HCT116 (cell line): ENCODE measurements at regions not wholly inside any gene's neighbourhood (a gene's known extent, or its start where the extent isn't known, plus 50 kb on each side); places are given as distances from the start of the nearest gene placed in this dataset.

ENCODE experiments used
- ATAC-seq: fragments of 200-7000 bp; cut with Tn5 transposase; 2 replicates; pipeline ENCODE4 v1.9.1; 2020; ENCODE audit warnings: mild to moderate bottlenecking, moderate library complexity
- BruUV-seq: library from RNA; stranded (reverse); fragments of 400-500 nt; replicated peaks from 2 replicates; lab custom pipeline; 2021; lab: Mats Ljungman, UMichigan
- CTCF ChIA-PET: fragments of 300-600 bp; sonication (Branson Sonifier 250); formaldehyde crosslinking; loops from one replicate; lab custom pipeline; 2021; ENCODE audit warnings: antibody characterized with exemption; lab: Charles Lee
- POLR2A ChIA-PET: fragments of 300-600, 350-600 bp; sonication (Branson Sonifier 250); formaldehyde crosslinking; loops from one replicate; lab custom pipeline; 2021; ENCODE audit warnings: antibody characterized with exemption; lab: Charles Lee
- RAD21 ChIA-PET, 2 experiments: fragments of 300-600 bp; sonication (Branson Sonifier 250); formaldehyde crosslinking; loops; one replicate each; lab custom pipeline; 2023; ENCODE audit warnings: low total read pairs in 2 of 2; ENCODE audit not compliant: uncharacterized antibody in 2 of 2, unreplicated experiment in 2 of 2, low non-redundant PET in 1 of 2; lab: Charles Lee
- DNase-seq: peaks from one replicate; pipeline ENCODE4 v3.0.0-alpha.2; 2010; ENCODE audit warnings: low read depth, low spot score
- H2AFZ ChIP-seq: fragments of 200-600 bp; shearing (Covaris generic), sonication (generic); 2 replicates; pipeline ENCODE4 v1.6.1; 2017; ENCODE audit warnings: low read depth, mixed run types, mixed read lengths, antibody characterized with exemption, low read length; ENCODE audit not compliant: poor library complexity, severe bottlenecking
- H3K27ac ChIP-seq: 2 replicates; pipeline ENCODE4 v1.5.1; 2012; ENCODE audit warnings: low read depth, low read length
- H3K27me3 ChIP-seq: fragments of 200-600 bp; sonication (generic); 2 replicates; pipeline ENCODE4 v1.6.1; 2016; ENCODE audit warnings: mixed run types, low read length, mixed read lengths; ENCODE audit not compliant: insufficient read depth
- H3K36me3 ChIP-seq, 2 experiments: fragments of 200-500 bp in 1 of 2; fragments of 200-600 bp in 1 of 2; sonication (Bioruptor generic) in 1 of 2; sonication (generic) in 1 of 2; 2 replicates each; pipeline versions ENCODE4 v1.5.1 to v1.6.1; 2014 to 2016; ENCODE audit warnings: low read length in 2 of 2, inconsistent platforms in 1 of 2, mixed read lengths in 1 of 2, mixed run types in 1 of 2; ENCODE audit not compliant: insufficient read depth in 2 of 2, control insufficient read depth in 1 of 2
- H3K4me1 ChIP-seq, 2 experiments: fragments of 200-600 bp in 1 of 2; sonication (generic) in 1 of 2; 2 replicates each; pipeline versions ENCODE4 v1.5.1 to v1.6.1; 2012 to 2017; ENCODE audit warnings: low read length in 2 of 2, inconsistent platforms in 1 of 2, mild to moderate bottlenecking in 1 of 2, mixed read lengths in 1 of 2, mixed run types in 1 of 2, moderate library complexity in 1 of 2; ENCODE audit not compliant: insufficient read depth in 2 of 2, control insufficient read depth in 1 of 2
- H3K4me2 ChIP-seq: fragments of 200-600 bp; sonication (generic); 2 replicates; pipeline ENCODE4 v1.6.1; 2017; ENCODE audit warnings: mixed run types, low read length, mixed read lengths
- H3K4me3 ChIP-seq, 2 experiments: fragments of 200-600 bp in 1 of 2; sonication (generic) in 1 of 2; replicated peaks in 1 of 2; 2 replicates each; pipeline ENCODE4 v1.5.1; 2011 to 2016; ENCODE audit warnings: low read length in 2 of 2, control low read depth in 1 of 2, low read depth in 1 of 2, mild to moderate bottlenecking in 1 of 2, mixed read lengths in 1 of 2, mixed run types in 1 of 2
- H3K79me2 ChIP-seq: fragments of 200-600 bp; sonication (generic); 2 replicates; pipeline ENCODE4 v1.6.1; 2017; ENCODE audit warnings: mild to moderate bottlenecking, mixed run types, low read length, moderate library complexity, mixed read lengths; ENCODE audit not compliant: insufficient read depth
- H3K9ac ChIP-seq: fragments of 200-600 bp; sonication (generic); 2 replicates; pipeline ENCODE4 v1.6.1; 2016; ENCODE audit warnings: low read length, mixed read lengths
- H3K9me2 ChIP-seq: fragments of 200-600 bp; sonication (generic), shearing (Covaris generic); 2 replicates; pipeline ENCODE4 v1.6.1; 2017; ENCODE audit warnings: mixed run types, mild to moderate bottlenecking, moderate library complexity; ENCODE audit not compliant: insufficient read depth
- H3K9me3 ChIP-seq, 2 experiments: fragments of 200-500 bp in 1 of 2; fragments of 200-600 bp in 1 of 2; sonication (Bioruptor generic) in 1 of 2; sonication (generic) in 1 of 2; 2 replicates each; pipeline ENCODE4 v1.6.1; 2014 to 2017; ENCODE audit warnings: low read length in 2 of 2, mixed read lengths in 2 of 2, inconsistent platforms in 1 of 2, low read depth in 1 of 2, mild to moderate bottlenecking in 1 of 2, mixed run types in 1 of 2, moderate library complexity in 1 of 2; ENCODE audit not compliant: control insufficient read depth in 1 of 2, insufficient read depth in 1 of 2
- H4K20me1 ChIP-seq: fragments of 200-600 bp; sonication (generic), shearing (Covaris generic); 2 replicates; pipeline ENCODE4 v1.6.1; 2017; ENCODE audit warnings: mixed run types, mild to moderate bottlenecking, moderate library complexity; ENCODE audit not compliant: insufficient read depth
- CTCF ChIP-seq, 3 experiments: fragments of 200-600 bp in 1 of 3; sonication (generic) in 1 of 3; IDR thresholded peaks in 2 of 3; conservative IDR thresholded peaks in 1 of 3; 2 replicates each; pipeline ENCODE4 v1.5.1; 2012 to 2017; ENCODE audit warnings: low read depth in 2 of 3, low read length in 2 of 3, antibody characterized with exemption in 1 of 3, borderline replicate concordance in 1 of 3, control low read depth in 1 of 3, mild to moderate bottlenecking in 1 of 3, mixed read lengths in 1 of 3, mixed run types in 1 of 3, moderate library complexity in 1 of 3; ENCODE audit not compliant: insufficient read depth in 1 of 3
- EGR1 ChIP-seq: IDR thresholded peaks from 2 replicates; pipeline ENCODE4 v1.6.1; 2012; ENCODE audit warnings: low read depth
- ELF1 ChIP-seq: IDR thresholded peaks from 2 replicates; pipeline ENCODE4 v1.6.1; 2012; ENCODE audit warnings: low read depth, borderline replicate concordance
- FOSL1 ChIP-seq: IDR thresholded peaks from 2 replicates; pipeline ENCODE4 v1.6.1; 2012; ENCODE audit warnings: low read depth
- JUND ChIP-seq: IDR thresholded peaks from 2 replicates; pipeline ENCODE4 v1.6.1; 2012
- MAX ChIP-seq: IDR thresholded peaks from 2 replicates; pipeline ENCODE4 v1.6.1; 2012
- POLR2A ChIP-seq: IDR thresholded peaks from 2 replicates; pipeline ENCODE4 v1.7.0; 2011; ENCODE audit warnings: borderline replicate concordance; ENCODE audit not compliant: insufficient read depth, insufficient read length; ENCODE audit errors: extremely low read depth
- POLR2AphosphoS5 ChIP-seq: IDR thresholded peaks from 2 replicates; pipeline ENCODE4 v1.6.1; 2011; ENCODE audit warnings: mild to moderate bottlenecking, low read depth, low read length, moderate library complexity
- RAD21 ChIP-seq: IDR thresholded peaks from 2 replicates; pipeline ENCODE4 v1.6.1; 2012; ENCODE audit warnings: low read depth, mild to moderate bottlenecking
- SIN3A ChIP-seq: IDR thresholded peaks from 2 replicates; pipeline ENCODE4 v1.6.1; 2012; ENCODE audit warnings: low read depth
- SRF ChIP-seq: IDR thresholded peaks from 2 replicates; pipeline ENCODE4 v1.6.1; 2012; ENCODE audit warnings: low read depth
- TCF7L2 ChIP-seq: IDR thresholded peaks from 2 replicates; pipeline ENCODE4 v1.7.0; 2011; ENCODE audit warnings: borderline replicate concordance, inconsistent platforms; ENCODE audit not compliant: insufficient read depth, insufficient read length; ENCODE audit errors: extremely low read depth
- YY1 ChIP-seq: IDR thresholded peaks from 2 replicates; pipeline ENCODE4 v1.6.1; 2011; ENCODE audit warnings: low read length, low read depth, moderate library complexity, mild to moderate bottlenecking; ENCODE audit not compliant: insufficient replicate concordance; ENCODE audit errors: extremely low read depth
- intact Hi-C: fragments of 100-400 bp; cut with micrococcal nuclease; formaldehyde crosslinking; loops from 2 replicates; pipeline ENCODE4 v1.10.0; 2022

- Histone ChIP-seq H3K4me3 (no peak overlapping the region), H3K4me2 (no peak overlapping the region), H3K9me3 (no peaks in the 10 kb centered on the region), H3K79me2 (no peaks in the 10 kb centered on the region), H3K4me1 (no peaks in the 10 kb centered on the region), H3K27me3 (peaks cover 78% of the 10 kb centered on the region), H3K27ac (no peak overlapping the region), H3K36me3 (no peaks in the 10 kb centered on the region), H3K9ac (no peak overlapping the region), H2AFZ (no peak overlapping the region), H3K9me2 (no peaks in the 10 kb centered on the region), H4K20me1 (no peaks in the 10 kb centered on the region)
- no peak for DNase-seq
- ChIA-PET RAD21 (no interaction called here), CTCF (no interaction called here), POLR2A (no interaction called here)
- no peak for ATAC-seq
- BruUV-seq, result no TSS peak
- intact Hi-C loops, result no loop called here
- TF ChIP-seq MAX (no peak), SIN3A (no peak), POLR2A (no peak), RAD21 (no peak), TCF7L2 (no peak), JUND (no peak), YY1 (no peak)
Measured at GRCh38 chr20:59448851-59449444, 148.5 kb downstream of the EDN3 start.

- Histone ChIP-seq H3K27me3 (peaks cover 56% of the 10 kb centered on the region), H3K9me3 (no peaks in the 10 kb centered on the region), H3K4me3 (no peak overlapping the region), H3K9ac (no peak overlapping the region), H3K9me2 (no peaks in the 10 kb centered on the region), H2AFZ (no peak overlapping the region), H3K79me2 (no peaks in the 10 kb centered on the region)
- DNase-seq (no peak), ATAC-seq (no peak)
- CTCF ChIA-PET, result no interaction called here
- intact Hi-C loops, result loop anchor here (10.0 kb wide), 2 partner anchors 1216 to 1856 kb away; no protein-coding TSS in a partner anchor
- RAD21 ChIA-PET, result no interaction called here
- no peak for TF ChIP-seq CTCF (IDR thresholded peaks at IDR 0.05 in 2 of 3, conservative IDR thresholded peaks at IDR 0.05 in 1 of 3; ENCODE audit: borderline replicate concordance in 1 of 3, insufficient read depth in 1 of 3, low read depth in 2 of 3, low read length in 2 of 3)
- no peak for TF ChIP-seq POLR2AphosphoS5
- no peak for TF ChIP-seq EGR1
- TF ChIP-seq SRF, result no peak
- no peak for TF ChIP-seq FOSL1
- no peak for TF ChIP-seq ELF1
- no peak for TF ChIP-seq SIN3A
- TF ChIP-seq, all 23 proteins: peak for 0
- POLR2A ChIA-PET, result no interaction called here
- Histone ChIP-seq H4K20me1 (no peaks in the 10 kb centered on the region), H3K36me3 (no peaks in the 10 kb centered on the region), H3K4me1 (0 out of 4 replicates have a peak, but pooled peaks cover 0 to 4% of the 10 kb centered on the region in 2 experiments), H3K27ac (no peak overlapping the region), H3K4me2 (no peak overlapping the region)
- no TSS peak for BruUV-seq
Measured at GRCh38 chr20:59451066-59451630, 150.7 kb downstream of the EDN3 start.
